Aorta (tissue), 5 donors: ENCODE measurements at regions not wholly inside any gene's neighbourhood (a gene's known extent, or its start where the extent isn't known, plus 50 kb on each side); places are given as distances from the start of the nearest gene placed in this dataset.

ENCODE experiments used
- ATAC-seq: fragments of 200-7000 bp; cut with Tn5 transposase; one replicate; pipeline ENCODE4 v1.9.1; 2022; ENCODE audit warnings: moderate library complexity; ENCODE audit not compliant: low FRiP score
- DNase-seq, 2 donors: peaks; one replicate each; pipeline ENCODE4 v3.0.0-alpha.2; 2020
- H3K27ac ChIP-seq, 2 donors: one replicate each; pipeline ENCODE4 v1.5.1; 2013; ENCODE audit warnings: low read length in 2 of 2, mild to moderate bottlenecking in 2 of 2, moderate library complexity in 2 of 2, control low read depth in 1 of 2, inconsistent platforms in 1 of 2, low read depth in 1 of 2
- H3K27me3 ChIP-seq, 2 donors: one replicate each; pipeline ENCODE4 v1.6.1; 2013; ENCODE audit warnings: control low read depth in 1 of 2, low read length in 1 of 2, mild to moderate bottlenecking in 1 of 2, moderate library complexity in 1 of 2; ENCODE audit not compliant: insufficient read depth in 2 of 2, control insufficient read depth in 1 of 2
- H3K36me3 ChIP-seq, 2 donors: one replicate each; pipeline ENCODE4 v1.6.1; 2013; ENCODE audit warnings: control low read depth in 1 of 2, low read length in 1 of 2, mild to moderate bottlenecking in 1 of 2; ENCODE audit not compliant: insufficient read depth in 2 of 2, control insufficient read depth in 1 of 2
- H3K4me1 ChIP-seq, 2 donors: one replicate each; pipeline ENCODE4 v1.6.1; 2013; ENCODE audit warnings: low read length in 2 of 2, control low read depth in 1 of 2, mild to moderate bottlenecking in 1 of 2, moderate library complexity in 1 of 2; ENCODE audit not compliant: insufficient read depth in 2 of 2, control insufficient read depth in 1 of 2
- H3K4me3 ChIP-seq, 2 donors: one replicate each; pipeline ENCODE4 v1.5.1; 2013; ENCODE audit warnings: low read length in 2 of 2, control low read depth in 1 of 2, mild to moderate bottlenecking in 1 of 2
- H3K9me3 ChIP-seq: one replicate; pipeline ENCODE4 v1.6.1; 2013; ENCODE audit warnings: mild to moderate bottlenecking, low read length; ENCODE audit not compliant: control insufficient read depth
- WGBS, 2 donors: extraction: QIAGEN DNeasy Blood & Tissue Kit; methylation state at CpG; one replicate each; pipeline ENCODE4 v1.1.7; 2013; 5-methylcytosine and 5-hydroxymethylcytosine counted together
- intact Hi-C, 2 donors: fragments of 100-400 bp; cut with DNase I; formaldehyde crosslinking; loops; one replicate each; pipeline versions ENCODE4 v1.14.2 to v1.15.0; 2022
- donor health status: healthy with polysubstance abuse.
- donor health status: Bipolar disorder and iron deficiency.
- donor health status: DM: no; HTN: no; CAD: no.
- donor health status: DM: no; HTN: no; CAD: no.
- donor health status: DM: yes; HTN: yes; CAD: no.

DNA sequence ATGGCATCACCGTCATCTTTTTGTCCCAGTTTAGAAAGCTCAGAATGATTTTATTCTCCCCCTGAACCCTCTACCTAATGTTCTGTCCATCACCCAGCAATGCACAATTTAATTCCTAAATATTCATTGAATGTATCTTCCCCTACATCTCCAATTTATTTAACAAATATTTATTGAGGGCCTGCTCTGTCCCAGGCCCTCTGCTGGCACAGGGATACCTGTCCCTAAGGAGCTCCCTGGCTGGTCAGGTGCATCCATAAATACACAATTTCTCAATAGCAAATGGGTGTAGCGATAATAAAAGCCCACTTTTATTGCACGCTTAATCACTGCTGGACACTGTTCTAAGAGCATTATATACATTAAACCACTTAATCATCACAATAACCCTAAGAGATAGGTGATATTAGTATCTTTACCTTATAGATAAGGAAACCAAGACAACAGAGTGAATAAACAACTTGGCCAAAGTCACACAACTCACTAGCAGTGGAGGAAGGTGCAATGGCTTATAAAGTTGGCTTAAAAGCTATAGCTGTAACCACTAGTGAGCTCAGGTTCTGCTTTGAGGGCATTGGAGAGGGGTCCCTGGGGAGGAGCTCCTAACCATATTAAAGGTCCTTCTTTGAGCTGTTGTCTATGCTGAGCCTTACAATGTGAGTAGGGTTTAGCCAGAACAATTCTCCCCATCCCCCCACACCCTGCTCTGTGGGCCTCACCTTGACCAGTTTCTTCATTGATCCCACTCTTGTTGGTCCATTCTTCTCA lies 126.3 kb upstream of the JUN start:
- DNase-seq (no peak), ATAC-seq (no peak)
- H3K9me3 ChIP-seq = peaks cover under 1% of the 10 kb centered on the region
- WGBS, 2 donors = 96 to 99% methylated on average over 3 of the region's 3 CpGs
- intact Hi-C loops = loop anchor here (5.0 to 10.0 kb wide), 4 partner anchors 95 to 255 kb away; no protein-coding TSS in a partner anchor
- no peak overlapping the region for H3K4me3 ChIP-seq
- H3K4me1 ChIP-seq = no peaks in the 10 kb centered on the region
- H3K27ac ChIP-seq = no peak overlapping the region
- no peaks in the 10 kb centered on the region for H3K27me3 ChIP-seq
- H3K36me3 ChIP-seq = no peaks in the 10 kb centered on the region

DNA sequence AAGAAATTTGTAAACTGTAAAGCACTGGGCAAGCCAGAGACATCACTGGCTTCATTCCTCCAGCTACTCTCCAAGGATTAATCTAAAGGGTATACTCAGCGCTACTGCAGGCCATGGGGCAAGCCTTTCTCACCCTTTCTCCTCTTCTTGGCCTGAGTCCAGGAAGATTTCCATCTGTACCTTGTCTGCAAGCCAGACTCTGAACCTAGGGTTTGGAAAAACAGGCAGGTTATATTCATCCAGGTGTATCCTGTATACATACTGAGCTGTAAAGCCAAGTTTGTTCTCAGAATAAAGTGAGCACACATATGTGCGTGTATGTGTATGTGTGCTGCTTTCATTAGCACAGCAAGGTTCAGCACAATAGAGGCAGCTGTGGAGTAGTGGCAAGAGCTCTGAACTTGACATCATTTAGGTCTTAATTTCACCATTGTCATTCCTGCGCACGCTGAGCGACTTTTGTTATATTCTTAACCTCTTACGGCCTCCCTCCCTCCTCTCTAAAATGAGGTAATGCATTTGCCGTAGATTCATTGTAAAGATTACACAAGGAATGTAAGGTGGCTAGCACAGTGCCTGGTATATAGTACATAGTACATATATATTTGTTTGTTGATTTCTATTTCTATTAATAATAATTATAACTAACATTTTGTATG lies 128.1 kb upstream of the JUN start:
- Histone ChIP-seq H3K36me3 (no peaks in the 10 kb centered on the region), H3K4me1 (no peaks in the 10 kb centered on the region), H3K27me3 (no peaks in the 10 kb centered on the region), H3K9me3 (peaks cover 2% of the 10 kb centered on the region), H3K4me3 (no peak overlapping the region), H3K27ac (no peak overlapping the region)
- WGBS, 2 donors = 96% methylated on average over 7 of the region's 7 CpGs
- ATAC-seq (no peak), DNase-seq (no peak)
- intact Hi-C loops = no loop called here

DNA sequence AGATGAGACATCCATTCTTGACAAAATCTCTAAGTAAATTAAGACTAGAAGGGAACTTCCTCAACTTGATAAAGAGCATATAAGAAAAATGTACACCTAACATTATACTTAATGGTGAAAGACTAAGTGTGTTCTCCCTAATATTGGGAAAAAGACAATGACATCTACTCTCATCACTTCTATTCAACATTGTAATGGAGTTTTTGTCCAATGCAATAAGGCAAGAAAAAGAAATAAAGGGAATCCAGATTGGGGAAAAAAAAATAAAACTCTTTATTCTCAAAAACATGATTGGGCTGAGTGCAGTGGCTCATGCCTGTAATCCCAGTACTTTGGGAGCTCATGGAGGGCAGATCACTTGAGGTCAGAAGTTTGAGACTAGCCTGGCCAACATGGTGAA lies 131.1 kb upstream of the JUN start:
- Histone ChIP-seq H3K27ac (no peak overlapping the region), H3K4me1 (no peaks in the 10 kb centered on the region), H3K9me3 (peaks cover 2% of the 10 kb centered on the region), H3K36me3 (no peaks in the 10 kb centered on the region), H3K4me3 (no peak overlapping the region), H3K27me3 (no peaks in the 10 kb centered on the region)
- DNase-seq = no peak
- intact Hi-C loops = no loop called here
- no peak for ATAC-seq

DNA sequence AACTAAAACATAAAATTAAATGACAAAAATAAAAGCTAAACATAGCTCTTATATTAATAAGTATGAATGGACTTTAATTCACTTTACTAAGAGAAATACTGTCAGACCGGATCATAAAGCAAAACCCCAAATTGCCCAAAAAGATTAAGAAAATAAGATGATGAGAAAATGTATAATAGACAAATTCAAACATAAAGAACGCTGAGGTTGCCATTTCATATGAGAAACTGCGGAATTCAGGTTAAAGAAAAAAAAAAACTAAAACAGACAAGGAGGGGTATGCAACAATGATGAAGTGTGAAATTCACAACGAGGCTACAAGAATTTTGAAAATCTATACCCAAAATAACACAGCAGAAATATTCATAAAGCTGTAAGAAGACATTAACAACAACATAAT lies 133.6 kb upstream of the JUN start:
- ATAC-seq = no peak
- DNase-seq = no peak
- Histone ChIP-seq H3K27me3 (no peaks in the 10 kb centered on the region), H3K4me3 (no peak overlapping the region), H3K27ac (no peak overlapping the region), H3K4me1 (no peaks in the 10 kb centered on the region), H3K36me3 (no peaks in the 10 kb centered on the region), H3K9me3 (peaks cover 2% of the 10 kb centered on the region)
- 78 to 90% methylated on average over 4 of the region's 4 CpGs for WGBS, 2 donors
- intact Hi-C loops = no loop called here

DNA sequence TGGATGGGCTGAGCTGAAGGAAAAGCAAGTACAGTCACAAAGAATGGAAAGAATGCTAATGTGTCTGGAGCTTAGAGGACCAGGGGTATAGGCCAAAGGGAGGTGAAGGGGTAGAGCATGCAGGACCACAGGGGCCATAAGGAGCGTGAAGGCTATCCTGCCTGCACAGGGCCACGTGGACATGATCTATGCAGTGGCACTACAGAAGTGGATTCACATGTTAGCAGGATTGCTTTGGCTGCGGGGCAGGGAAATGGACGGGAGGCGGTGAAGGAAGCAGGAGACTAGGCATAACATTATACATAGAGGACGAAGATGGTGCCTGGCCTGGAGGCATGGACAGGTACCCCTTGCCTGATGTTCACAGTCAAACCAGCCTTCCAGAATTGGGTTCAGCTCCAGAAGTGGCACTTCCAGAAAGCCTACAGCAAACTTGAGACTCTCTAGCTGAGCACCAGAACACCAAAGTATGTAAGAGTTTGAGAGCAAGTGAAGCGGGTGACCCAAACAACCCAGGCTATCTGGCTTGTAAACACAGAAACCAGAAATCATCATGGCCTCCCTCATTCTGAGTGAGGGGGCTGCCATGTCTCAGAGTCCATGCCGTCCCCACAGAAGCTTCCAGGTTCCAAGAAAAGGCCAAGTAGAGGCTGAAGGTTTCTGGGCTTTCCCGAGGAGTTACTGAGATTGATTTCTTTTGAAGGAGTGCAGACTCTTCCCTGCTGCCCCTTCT lies 135.5 kb upstream of the JUN start:
- DNase-seq = no peak
- no peak overlapping the region for H3K4me3 ChIP-seq
- no peaks in the 10 kb centered on the region for H3K4me1 ChIP-seq
- H3K36me3 ChIP-seq = no peaks in the 10 kb centered on the region
- H3K27me3 ChIP-seq = no peaks in the 10 kb centered on the region
- H3K9me3 ChIP-seq = peaks cover 2% of the 10 kb centered on the region
- ATAC-seq = no peak
- intact Hi-C loops = no loop called here
- WGBS, 2 donors = 82 to 90% methylated on average over 9 of the region's 9 CpGs
- no peak overlapping the region for H3K27ac ChIP-seq

DNA sequence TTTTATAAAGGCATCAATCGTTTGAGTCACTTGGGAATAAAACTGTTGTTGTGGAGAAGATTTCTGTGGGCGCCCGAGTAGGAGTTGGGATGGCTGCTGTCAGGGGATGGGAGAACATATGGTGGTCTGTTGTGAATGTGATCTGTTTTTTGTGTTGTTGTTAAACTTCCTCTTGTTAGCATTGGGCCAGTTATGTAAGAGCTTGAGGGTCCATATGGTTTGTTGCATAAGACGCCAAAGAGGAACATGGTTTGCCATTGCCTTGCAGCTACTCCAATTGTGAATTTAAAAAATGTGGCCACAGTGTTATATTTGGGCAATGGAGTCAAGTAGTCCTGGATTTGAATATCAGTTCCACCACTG lies 136.1 kb upstream of the JUN start:
- no peak for DNase-seq
- Histone ChIP-seq H3K4me1 (no peaks in the 10 kb centered on the region), H3K4me3 (no peak overlapping the region), H3K27me3 (no peaks in the 10 kb centered on the region), H3K27ac (no peak overlapping the region), H3K36me3 (no peaks in the 10 kb centered on the region), H3K9me3 (peaks cover 2% of the 10 kb centered on the region)
- no peak for ATAC-seq
- WGBS, 2 donors = 88 to 90% methylated on average over 4 of the region's 4 CpGs
- intact Hi-C loops = no loop called here

DNA sequence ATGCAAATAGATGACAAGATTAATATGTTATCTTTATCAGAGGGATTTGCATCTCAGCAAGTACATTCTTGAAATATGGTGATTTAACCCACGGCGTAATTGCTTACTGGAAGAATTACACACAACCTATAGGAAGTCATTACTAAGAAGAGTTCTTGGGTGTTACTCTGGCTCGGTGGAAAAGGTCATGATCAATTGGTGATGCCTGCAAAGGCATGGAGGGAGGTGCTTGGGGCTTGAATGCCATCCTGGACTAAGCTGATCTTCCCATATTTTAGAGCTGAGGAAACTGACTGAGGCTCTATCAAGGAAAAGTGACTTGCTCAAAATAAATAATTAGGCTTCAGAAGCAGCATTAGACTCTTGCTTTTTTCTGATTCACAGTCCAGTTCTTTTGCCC lies 137.5 kb upstream of the JUN start:
- intact Hi-C loops = no loop called here
- no peaks in the 10 kb centered on the region for H3K9me3 ChIP-seq
- H3K27me3 ChIP-seq = no peaks in the 10 kb centered on the region
- no peak for DNase-seq
- no peak overlapping the region for H3K4me3 ChIP-seq
- H3K27ac ChIP-seq = no peak overlapping the region
- ATAC-seq = no peak
- H3K4me1 ChIP-seq = no peaks in the 10 kb centered on the region
- no peaks in the 10 kb centered on the region for H3K36me3 ChIP-seq
- WGBS, 2 donors = 97 to 98% methylated on average over 3 of the region's 3 CpGs

DNA sequence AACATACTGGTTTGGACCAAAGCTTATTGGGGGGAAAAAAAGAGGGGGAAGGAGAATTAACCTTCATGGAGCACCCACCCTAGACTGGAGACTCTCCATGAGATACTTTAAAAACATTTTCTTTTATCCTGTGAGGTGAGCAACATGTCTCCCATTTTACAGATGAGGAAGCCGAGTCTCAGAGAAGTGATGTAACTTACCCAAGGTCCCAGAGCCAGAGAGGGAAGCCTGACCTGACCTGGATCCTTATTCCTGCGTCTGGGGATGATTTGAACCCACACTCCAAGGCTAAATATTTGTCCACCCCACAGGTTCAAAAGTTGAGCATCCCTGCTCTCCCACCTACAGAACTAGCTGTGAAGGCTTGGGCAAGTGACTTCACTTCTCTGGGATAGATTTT lies 137.9 kb upstream of the JUN start:
- 93 to 95% methylated on average over 2 of the region's 2 CpGs for WGBS, 2 donors
- Histone ChIP-seq H3K9me3 (no peaks in the 10 kb centered on the region), H3K4me1 (no peaks in the 10 kb centered on the region), H3K27ac (no peak overlapping the region), H3K36me3 (no peaks in the 10 kb centered on the region), H3K27me3 (no peaks in the 10 kb centered on the region), H3K4me3 (no peak overlapping the region)
- ATAC-seq (no peak), DNase-seq (no peak)
- intact Hi-C loops = no loop called here
